Colonic mucosa (tissue), 4 donors: ENCODE measurements at regions not wholly inside any gene's neighbourhood (a gene's known extent, or its start where the extent isn't known, plus 50 kb on each side); places are given as distances from the start of the nearest gene placed in this dataset.

Source experiments
- DNase-seq: peaks from one replicate; pipeline ENCODE4 v3.0.0-alpha.2; 2020
- H3K27ac ChIP-seq: fragments of 200-600 bp; one replicate; pipeline ENCODE4 v1.8.0; 2021
- H3K27me3 ChIP-seq: fragments of 200-600 bp; one replicate; pipeline ENCODE4 v1.8.0; 2021
- H3K36me3 ChIP-seq: fragments of 200-600 bp; one replicate; pipeline ENCODE4 v1.8.0; 2021
- H3K4me1 ChIP-seq: fragments of 200-600 bp; one replicate; pipeline ENCODE4 v1.8.0; 2021; ENCODE audit warnings: mild to moderate bottlenecking
- H3K4me3 ChIP-seq: fragments of 200-600 bp; one replicate; pipeline ENCODE4 v1.8.0; 2021
- H3K9ac ChIP-seq, 2 donors: one replicate each; pipeline ENCODE4 v1.7.0; 2013; ENCODE audit warnings: control low read depth in 2 of 2, low read depth in 2 of 2, low read length in 2 of 2
- H3K9me3 ChIP-seq: fragments of 200-600 bp; one replicate; pipeline ENCODE4 v1.8.0; 2021
- CTCF ChIP-seq: fragments of 200-600 bp; IDR thresholded peaks from one replicate; pipeline ENCODE4 v1.8.0; 2022; ENCODE audit warnings: antibody characterized with exemption, mild to moderate bottlenecking
- intact Hi-C: fragments of 100-400 bp; cut with DNase I; formaldehyde crosslinking; loops from one replicate; pipeline ENCODE4 v1.14.1; 2022
- donor health status: healthy.
- donor health status: DM: no; HTN: no; CAD: no.
- donor health status: DM: no; HTN: no; CAD: no.

- Histone ChIP-seq H3K27ac (no peak overlapping the region), H3K36me3 (no peaks in the 10 kb centered on the region), H3K4me3 (no peak overlapping the region), H3K4me1 (no peaks in the 10 kb centered on the region), H3K9ac (no peak overlapping the region), H3K27me3 (no peaks in the 10 kb centered on the region), H3K9me3 (no peaks in the 10 kb centered on the region)
- intact Hi-C loops: no loop called here
- DNase-seq: no peak
- TF ChIP-seq CTCF: no peak
These were observed 69.5 kb upstream of the GLS start for GRCh38 chr2:190810981-190811587.

GRCh38 chr2:190811811-190812210 lies 68.8 kb upstream of the GLS start:
- Histone ChIP-seq H3K27ac (no peak overlapping the region), H3K9ac (no peak overlapping the region), H3K36me3 (no peaks in the 10 kb centered on the region), H3K4me1 (no peaks in the 10 kb centered on the region), H3K9me3 (no peaks in the 10 kb centered on the region), H3K27me3 (no peaks in the 10 kb centered on the region), H3K4me3 (no peak overlapping the region)
- intact Hi-C loops: no loop called here
- TF ChIP-seq CTCF: no peak
- DNase-seq: no peak

GRCh38 chr2:190812506-190813294 lies 67.9 kb upstream of the GLS start:
- no peak overlapping the region for H3K27ac ChIP-seq
- H3K9me3 ChIP-seq: no peaks in the 10 kb centered on the region
- H3K9ac ChIP-seq: no peak overlapping the region
- no peaks in the 10 kb centered on the region for H3K4me1 ChIP-seq
- H3K36me3 ChIP-seq: no peaks in the 10 kb centered on the region
- no peak overlapping the region for H3K4me3 ChIP-seq
- no peaks in the 10 kb centered on the region for H3K27me3 ChIP-seq
- TF ChIP-seq CTCF: no peak
- no peak for DNase-seq
- intact Hi-C loops: no loop called here

GRCh38 chr2:190815226-190815625 lies 65.4 kb upstream of the GLS start:
- Histone ChIP-seq H3K27me3 (no peaks in the 10 kb centered on the region), H3K36me3 (no peaks in the 10 kb centered on the region), H3K4me1 (no peaks in the 10 kb centered on the region), H3K9ac (no peak overlapping the region), H3K9me3 (no peaks in the 10 kb centered on the region), H3K4me3 (no peak overlapping the region), H3K27ac (peak overlapping the region; percentile 35)
- TF ChIP-seq CTCF: no peak
- intact Hi-C loops: no loop called here
- DNase-seq: peak; percentile 42

GRCh38 chr2:190817082-190817481 lies 63.5 kb upstream of the GLS start:
- no peak overlapping the region for H3K4me3 ChIP-seq
- intact Hi-C loops: no loop called here
- no peak overlapping the region for H3K27ac ChIP-seq
- no peaks in the 10 kb centered on the region for H3K27me3 ChIP-seq
- no peak for DNase-seq
- H3K9ac ChIP-seq: no peak overlapping the region
- H3K36me3 ChIP-seq: no peaks in the 10 kb centered on the region
- no peaks in the 10 kb centered on the region for H3K9me3 ChIP-seq
- H3K4me1 ChIP-seq: no peaks in the 10 kb centered on the region
- no peak for TF ChIP-seq CTCF
